HG03097 (cell line): ENCODE measurements at regions not wholly inside any gene's neighbourhood (a gene's known extent, or its start where the extent isn't known, plus 50 kb on each side); places are given as distances from the start of the nearest gene placed in this dataset.

Source experiments
- ATAC-seq: cut with Tn5 transposase; IDR thresholded peaks from one replicate; pipeline ENCODE4 v1.9.1; 2021; ENCODE audit not compliant: unreplicated experiment, low FRiP score

DNA sequence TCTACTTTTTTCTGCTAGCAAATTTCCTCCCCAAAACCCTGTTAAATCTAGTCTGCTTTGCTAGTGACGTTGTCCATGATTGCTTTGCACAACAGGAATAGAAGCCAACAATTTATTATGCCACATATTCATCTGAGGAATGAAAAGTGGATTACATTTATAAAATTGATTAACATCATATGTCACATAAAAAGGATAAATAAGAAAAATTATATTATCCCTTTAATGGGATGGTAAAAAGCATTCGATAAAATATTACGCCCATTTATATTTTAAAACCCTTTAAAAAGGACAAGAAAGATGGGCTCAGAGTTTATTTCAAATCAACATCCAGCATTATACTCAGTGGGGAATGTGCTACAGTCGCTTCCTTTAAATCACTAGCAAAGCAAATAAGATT is 991.7 kb downstream of the DIAPH3 start:
- no peak for ATAC-seq

DNA sequence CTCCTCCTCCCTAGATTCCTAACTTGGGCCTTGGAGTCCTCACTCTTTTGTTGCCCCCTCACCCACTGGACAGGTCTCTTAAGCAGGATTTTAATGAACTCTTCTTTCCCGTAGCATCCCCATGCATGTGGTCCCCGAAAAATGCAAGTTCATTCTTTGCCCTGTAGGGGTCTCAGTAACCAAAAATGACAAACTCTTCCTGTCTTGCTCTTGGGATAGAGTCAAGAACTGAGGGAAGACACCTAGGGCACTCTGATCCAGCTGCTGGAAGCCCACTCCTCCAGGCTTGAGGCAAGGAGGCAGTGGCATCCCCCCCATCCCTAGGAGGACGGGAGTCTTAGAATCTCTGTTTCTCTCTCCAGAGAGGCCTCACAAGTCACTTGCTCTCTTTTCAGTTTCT is 987.0 kb downstream of the DIAPH3 start:
- ATAC-seq: no peak

- no peak for ATAC-seq
Measured at GRCh38 chr13:59178344-59178743, 985.4 kb downstream of the DIAPH3 start.

DNA sequence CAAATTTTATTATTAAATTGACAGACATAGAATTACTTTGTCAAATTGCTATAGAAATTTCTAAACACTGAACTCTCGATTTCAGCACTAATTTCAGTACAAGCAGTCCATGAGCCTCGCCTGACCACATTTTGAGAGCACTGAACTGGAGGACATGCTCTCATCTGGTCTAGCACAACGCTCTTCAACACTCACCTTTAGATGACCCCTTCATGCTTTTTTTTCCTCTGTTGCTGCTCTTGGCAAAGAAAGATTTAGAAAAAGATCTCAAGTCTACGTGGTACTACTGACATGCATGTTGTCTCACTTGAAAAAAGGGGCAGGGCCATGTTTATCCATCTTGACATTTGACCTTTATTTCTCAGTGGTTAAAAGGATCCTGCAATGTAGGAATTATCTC is 981.5 kb downstream of the DIAPH3 start:
- ATAC-seq: no peak

DNA sequence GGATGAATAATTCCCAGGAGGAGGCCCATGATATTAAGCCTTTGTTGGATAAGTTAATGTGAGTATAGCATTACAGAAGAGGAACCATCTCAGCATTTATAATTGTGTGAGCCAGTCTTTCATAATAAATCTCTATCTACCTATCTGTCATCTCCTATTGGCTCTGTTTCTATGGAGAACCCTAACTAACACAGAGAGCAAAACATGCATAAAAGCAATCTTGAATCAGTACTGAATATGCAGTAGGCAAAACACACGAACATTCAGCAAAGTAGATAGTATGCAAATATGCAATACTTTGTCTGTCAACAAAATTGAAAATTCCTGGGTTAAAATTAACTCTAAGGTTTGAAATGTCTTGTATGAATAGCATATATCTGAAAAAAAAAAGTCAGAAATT is 966.3 kb downstream of the DIAPH3 start:
- ATAC-seq: no peak

GRCh38 chr13:59201841-59202240 is 961.9 kb downstream of the DIAPH3 start:
- ATAC-seq: no peak

DNA sequence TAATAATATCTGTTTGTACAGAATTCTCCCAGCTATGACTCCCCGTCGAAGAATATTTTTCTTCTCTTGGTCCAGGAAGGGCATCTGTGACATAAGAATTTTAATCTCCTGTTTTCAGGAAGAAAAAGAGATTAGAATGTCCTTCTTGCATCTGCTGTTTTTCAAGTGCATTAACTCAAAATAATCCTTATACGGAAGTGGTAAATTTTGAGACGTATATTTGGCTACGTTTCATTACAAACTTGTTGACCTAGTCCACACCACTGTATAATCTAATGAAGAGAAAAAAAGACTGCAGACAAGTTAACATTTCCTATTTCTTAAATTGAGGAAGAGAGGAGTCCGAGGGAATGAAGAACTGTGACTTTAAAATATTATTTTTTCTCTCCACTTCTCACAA is 959.9 kb downstream of the DIAPH3 start:
- ATAC-seq: no peak

- no peak for ATAC-seq
Measured at GRCh38 chr13:59205501-59205900, 958.2 kb downstream of the DIAPH3 start.

- no peak for ATAC-seq
Measured at GRCh38 chr13:59208405-59209195, 955.1 kb downstream of the DIAPH3 start.

DNA sequence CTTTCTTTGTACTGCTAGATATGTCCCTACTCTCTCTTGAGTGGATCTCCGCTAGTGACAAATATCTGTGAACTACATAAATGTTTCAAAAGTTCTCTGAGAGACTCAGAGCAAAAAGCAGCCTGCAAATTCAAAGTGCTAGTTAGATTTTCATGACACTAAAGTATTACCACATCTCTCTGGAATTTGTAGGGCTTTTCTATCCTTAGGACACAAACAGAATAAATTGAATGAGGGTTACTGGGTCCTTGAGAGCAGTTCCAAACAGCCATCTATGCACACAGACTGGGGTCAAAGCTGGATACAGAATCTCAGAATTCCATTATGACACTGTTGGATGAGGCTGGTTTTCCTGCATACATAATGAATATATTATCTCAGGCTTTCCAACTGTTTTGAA is 953.2 kb downstream of the DIAPH3 start:
- no peak for ATAC-seq

GRCh38 chr13:59211606-59212005 is 952.1 kb downstream of the DIAPH3 start:
- ATAC-seq: no peak

DNA sequence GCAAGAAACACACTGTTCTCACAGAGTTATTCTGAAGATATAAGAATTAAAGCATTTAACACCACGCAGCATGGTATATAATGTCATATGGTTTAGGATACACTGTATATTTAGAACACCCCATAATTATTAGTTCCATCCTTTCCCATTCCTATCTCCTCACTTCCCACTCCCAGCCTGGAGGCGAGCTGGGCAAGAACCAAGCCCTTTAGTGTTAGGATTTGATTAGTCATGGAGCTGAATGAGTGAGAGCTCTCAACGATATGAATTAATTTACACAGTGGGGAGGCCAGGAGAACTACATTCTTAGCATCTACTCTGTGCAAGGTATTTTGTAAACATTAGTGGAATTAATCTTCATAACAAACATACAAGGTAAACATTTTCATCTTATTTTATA is 934.3 kb downstream of the DIAPH3 start:
- ATAC-seq: no peak

DNA sequence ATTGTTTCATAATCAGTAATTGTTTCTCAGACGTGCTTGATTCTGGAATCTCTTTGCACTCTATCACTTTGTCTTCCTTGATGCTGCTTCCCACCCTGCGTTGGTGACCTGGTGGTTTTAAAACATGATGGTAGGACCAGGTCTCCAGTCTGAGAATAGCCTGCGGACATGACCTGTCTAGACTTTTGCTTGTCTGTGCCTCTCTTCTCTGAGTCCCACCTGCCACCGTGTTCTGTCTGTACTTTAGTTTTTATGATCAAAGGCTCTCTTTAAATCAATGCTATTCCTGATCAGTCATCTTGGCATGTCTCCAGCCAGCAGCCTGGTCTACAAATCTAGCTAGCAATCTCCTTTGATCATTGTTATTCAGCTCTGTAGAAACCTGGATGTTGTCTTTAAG is 933.9 kb downstream of the DIAPH3 start:
- ATAC-seq: no peak

DNA sequence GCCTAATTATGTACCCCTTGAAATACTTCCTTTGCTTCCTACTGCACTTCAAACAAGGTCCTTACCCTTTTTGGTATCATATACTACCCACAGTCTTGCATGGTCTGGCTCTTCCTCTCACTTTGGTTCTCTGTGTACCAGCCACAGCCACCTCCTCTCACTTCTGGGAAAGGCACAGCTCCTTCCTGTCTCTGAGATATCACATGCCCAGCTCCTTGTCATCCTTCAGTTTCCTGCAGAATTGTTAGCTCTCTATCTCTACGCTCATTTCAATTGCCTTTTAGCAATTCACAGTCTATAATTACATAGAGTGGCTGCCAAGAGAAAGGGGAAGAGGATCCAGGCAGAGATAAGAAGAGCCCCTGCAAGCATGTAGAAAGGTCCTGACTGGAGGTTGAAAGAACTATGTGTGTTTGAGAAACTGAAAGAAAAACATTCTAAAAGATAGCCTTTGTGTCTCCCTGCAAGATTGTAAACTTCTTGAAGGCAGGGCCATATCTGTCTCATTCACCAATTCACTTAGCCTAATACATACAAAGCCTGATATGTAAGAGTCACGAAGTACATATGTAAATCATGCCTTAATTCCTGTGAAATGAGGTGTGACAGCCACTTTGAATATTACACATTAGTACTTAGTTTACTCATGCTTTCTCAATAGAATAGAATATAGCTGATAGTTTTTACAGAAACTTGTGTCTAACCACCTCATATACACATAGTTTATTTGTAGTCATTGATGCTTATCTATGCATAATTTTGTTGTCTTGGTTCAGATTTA is 933.1 kb downstream of the DIAPH3 start:
- no peak for ATAC-seq

DNA sequence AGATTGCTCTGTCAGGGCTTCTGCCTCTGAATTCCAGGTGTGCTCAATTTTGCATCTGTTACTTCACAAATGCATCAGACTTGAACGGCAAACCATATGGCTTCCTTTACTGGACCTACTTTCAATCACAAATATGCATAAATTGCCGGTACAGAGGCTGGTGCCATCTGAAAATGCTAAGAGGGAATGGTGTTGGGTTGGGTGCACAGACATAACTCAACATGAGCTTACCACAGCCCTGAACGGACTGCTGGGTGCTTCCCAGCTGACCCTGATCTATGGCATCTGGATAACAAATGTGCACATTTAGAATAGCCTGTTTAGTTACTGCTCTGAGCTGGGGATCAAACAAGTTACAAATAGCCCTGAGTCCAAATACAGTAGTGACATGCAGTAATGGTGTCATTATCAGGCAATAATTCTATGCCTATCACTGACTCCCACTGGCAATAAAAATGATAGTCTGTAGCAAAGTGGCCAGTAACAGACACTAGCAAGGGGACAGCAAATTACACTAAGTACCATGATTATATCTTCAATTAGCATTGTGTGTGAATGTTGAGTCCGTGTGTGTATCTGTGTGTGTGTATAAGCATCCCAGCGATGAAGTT is 927.3 kb downstream of the DIAPH3 start:
- ATAC-seq: no peak

DNA sequence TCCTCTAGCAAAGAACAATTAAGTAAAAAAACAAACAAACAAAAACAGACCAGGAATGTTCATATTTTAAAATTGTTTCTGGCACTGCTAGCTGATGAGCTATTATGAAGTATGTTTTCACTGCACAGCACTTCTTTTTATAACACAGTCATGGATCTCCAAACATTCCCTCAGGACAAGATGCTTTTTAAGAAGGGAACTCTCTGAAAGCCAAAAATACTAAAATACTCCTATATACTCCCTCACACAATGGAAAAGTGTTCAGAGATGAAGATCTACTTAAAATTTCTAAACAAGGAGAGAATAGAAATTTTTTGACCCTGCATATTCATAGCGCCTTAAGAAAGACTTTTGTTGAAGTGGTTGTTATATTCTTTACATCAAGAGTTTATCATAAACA is 926.8 kb downstream of the DIAPH3 start:
- ATAC-seq: no peak

GRCh38 chr13:59247171-59247570 is 916.6 kb downstream of the DIAPH3 start:
- ATAC-seq: no peak

GRCh38 chr13:59250336-59251189 is 913.2 kb downstream of the DIAPH3 start:
- no peak for ATAC-seq

DNA sequence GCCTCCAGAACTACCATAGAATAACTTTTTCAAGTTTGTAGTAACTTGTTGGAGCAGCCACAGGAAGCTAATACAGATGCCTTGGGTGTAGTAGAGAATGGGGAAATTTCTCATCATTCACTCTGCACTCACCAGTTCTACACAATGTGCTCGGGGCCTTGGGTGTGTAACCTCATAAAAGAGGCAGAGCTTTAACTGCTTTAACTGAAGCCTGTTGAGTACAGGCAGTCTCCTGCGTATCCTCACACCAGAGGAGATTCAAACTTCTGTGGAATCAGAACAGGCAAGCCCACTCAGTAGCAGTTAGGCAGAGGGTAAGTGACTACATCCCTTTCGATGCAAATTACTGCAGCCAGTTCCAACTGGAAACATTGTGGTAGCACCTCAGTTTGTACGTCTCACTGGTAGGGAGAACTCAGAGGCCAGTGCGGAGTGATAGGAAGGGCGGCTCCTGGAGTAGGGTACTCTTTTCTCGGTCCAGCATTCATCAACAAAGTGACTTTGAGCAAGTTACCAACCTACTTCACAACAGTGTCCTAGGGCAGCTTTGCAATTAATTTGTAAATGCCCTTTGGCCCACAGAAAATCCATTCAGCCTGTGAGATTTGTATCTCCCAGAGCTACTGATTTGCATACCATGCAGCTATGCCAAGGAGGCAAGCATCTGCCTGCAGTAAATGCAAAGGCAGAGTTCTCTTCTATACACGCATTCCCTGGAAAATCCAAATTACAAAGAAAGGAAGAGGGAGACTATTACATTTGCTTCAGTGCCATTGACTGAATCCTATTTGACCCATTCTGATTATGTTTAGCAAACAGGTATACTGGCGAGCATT is 904.3 kb downstream of the DIAPH3 start:
- no peak for ATAC-seq

DNA sequence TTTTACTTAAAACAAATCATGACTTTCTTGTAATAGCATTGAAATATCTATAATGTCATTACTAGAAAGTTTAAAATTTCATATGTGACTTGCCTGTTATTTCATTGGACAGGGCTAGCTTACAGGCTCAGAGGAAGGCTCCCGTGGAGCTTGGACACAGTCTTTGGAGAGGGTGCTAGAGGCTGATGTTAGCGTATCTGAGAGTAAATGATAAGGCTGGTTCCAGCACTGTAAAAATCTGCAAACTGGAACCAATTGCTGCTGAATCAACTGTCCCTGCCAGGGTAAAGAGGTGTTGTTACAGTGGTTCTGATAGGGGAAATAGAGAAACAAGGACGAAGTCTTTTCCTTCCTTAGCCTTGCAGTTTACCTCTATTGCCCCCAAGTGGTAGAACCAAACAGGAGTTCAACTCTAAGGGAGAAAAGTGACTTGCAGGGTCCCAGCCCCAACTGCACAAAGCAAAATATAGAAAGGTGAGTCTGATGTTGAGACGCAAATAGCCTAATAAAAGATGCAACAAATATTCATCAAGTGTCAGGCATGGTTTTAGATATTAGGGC is 901.7 kb downstream of the DIAPH3 start:
- no peak for ATAC-seq
